Inflammatory macrophage treated with lipopolysaccharide for 4 hours (primary cell): ENCODE measurements at regions not wholly inside any gene's neighbourhood (a gene's known extent, or its start where the extent isn't known, plus 50 kb on each side); places are given as distances from the start of the nearest gene placed in this dataset.
A peak's percentile ranks its signal among the peaks of the same experiment; 100 is the strongest.

Experiments
- DNase-seq: peaks from one replicate; pipeline ENCODE4 v3.0.0-alpha.2; 2020

GRCh38 chr5:171509467-171509866, 90.0 kb downstream of the FGF18 start:
- no peak for DNase-seq

GRCh38 chr5:171512397-171512796, 93.0 kb downstream of the FGF18 start:
- DNase-seq: no peak

DNA sequence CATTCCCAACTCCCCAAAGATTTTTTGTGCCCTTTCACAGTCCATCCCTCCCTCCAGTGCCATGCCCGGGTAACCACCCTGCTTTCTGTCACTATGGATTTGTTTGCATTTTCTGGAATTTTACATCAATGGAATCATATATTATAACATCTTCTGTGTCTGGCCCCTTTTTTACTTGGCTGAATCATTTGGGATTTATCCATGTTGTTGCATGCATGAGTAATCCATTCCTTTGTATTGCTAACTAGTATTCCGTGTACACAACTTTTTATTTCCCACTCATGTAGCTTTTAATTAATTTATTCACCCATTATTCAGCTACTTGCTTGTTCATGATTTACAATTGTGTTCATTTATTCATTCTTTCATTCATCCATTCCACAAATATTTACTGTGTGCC, 94.1 kb downstream of the FGF18 start:
- DNase-seq: no peak

GRCh38 chr5:171518916-171519315, 99.5 kb downstream of the FGF18 start:
- DNase-seq: no peak

DNA sequence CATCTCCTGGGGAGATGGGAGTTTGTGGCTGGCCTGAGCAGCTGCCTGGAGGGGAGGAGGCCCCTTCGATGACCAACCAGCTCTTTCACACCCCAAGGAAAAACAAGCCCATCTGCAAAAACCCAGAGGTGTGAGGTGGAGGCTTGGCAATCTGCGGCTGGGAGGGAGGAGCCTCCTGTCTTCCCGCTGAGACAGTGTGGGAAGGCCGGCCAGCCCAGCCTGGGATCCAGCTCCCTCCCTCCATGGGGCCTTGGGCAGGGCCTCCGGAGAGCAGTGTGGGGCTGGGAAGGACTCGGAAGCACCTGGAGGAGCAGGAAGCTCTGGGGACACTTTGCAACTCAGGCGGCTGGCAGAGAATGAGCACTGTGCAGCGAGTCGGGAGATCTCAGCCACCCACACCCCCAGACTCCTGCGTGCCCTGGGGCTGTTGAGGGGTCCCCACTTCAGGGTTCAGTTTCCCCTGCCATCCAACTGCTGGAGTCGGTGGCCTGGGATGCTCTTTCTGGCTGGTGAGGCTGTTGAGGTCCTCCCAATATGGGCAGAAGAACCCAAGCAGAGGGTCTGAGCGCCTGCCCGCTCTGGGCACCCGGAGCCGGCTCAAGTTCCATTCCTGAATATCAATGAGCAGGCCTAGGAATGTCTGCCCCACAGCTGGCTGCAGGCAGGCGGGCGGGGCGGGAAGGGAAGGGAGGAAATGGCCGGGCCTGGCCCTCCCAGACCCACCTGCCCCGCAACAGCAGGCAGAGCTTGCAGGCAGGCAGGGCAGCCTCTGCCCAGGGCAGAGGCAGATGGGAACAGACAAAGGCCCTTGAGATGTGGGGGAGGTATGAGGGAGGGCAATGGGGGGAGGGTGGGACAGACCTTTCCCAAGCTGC, 101.1 kb downstream of the FGF18 start:
- DNase-seq: no peak

DNA sequence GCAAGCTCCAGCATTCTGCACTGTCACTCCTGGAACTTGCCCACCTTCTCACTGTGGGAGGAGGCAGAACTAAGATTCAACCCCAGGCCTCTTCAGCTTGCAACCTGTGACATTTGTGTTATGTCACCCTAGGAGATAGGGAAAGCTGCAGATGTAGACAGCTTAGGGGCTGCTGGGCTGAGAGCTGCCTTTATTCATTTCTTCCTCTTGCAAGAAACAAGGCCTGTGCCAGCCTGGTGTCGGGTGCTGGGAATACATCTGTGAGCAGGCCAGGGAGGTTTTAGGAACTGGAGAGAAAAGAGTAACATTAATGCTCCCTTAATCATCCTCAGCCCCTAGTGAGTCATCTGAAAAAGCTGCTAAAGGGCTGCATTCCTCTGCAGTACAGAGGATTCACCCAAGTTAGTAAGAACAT, 101.8 kb downstream of the FGF18 start:
- DNase-seq: peak; percentile 27

GRCh38 chr5:171521679-171522078, 102.2 kb downstream of the FGF18 start:
- DNase-seq: no peak

DNA sequence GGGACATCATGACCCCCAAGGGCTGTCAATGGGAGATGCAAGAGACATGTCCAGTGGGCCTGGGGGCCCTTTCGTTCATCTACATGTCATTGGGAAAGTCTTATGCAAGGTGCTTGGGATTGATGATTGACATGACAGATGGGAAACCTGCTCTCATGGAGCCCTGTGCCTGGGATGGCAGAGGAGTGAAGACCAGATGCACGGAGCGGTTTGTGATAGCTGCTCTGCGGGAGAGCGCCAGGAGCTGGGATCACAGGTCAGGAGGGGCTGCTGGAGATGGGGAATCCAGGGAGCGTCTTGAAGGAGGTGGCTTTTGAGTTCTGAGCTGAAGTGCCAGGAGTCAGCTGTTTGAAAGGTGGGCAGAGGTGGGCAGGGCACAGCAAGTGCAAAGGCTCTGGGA, 104.3 kb downstream of the FGF18 start:
- DNase-seq: no peak

DNA sequence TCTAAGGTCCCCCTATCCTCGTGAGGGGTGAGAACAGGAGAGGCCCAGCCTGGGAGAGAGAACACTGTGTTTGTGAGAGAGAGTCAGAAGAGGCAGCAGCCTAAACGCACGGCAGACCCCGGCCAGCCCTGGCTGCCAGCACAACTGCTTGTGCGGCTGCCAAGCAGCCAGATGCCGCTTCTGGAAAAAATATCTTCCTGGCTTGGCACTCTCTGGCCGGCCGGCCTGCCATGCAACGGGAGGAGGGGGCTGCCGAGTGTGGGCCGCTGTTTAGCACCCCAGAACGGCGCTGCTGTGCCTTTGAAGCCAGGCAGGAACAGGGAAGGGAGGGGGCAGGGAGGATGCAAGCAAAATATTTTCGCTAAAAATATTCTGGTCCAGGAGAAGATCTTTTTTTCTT, 105.0 kb downstream of the FGF18 start:
- DNase-seq: no peak

DNA sequence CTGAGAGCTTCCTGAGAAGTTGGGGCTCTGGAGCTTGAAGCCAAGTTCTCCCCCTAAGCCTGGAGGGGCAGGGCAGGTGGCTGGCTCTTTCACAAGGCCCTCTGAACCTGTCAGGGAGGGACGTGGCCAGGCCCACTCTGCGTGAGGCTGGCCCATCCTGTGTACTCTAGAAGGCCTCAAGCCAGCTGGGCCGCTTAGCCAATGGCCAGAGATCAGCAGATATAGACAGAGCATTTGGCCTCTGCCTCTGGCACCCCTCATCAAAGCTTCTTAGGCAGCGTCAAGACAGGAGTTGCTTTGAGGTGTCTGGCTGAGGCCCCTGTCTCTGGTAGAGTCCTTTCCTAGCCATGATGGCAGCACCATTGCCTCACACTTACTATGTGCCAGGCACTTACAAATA, 105.6 kb downstream of the FGF18 start:
- no peak for DNase-seq

DNA sequence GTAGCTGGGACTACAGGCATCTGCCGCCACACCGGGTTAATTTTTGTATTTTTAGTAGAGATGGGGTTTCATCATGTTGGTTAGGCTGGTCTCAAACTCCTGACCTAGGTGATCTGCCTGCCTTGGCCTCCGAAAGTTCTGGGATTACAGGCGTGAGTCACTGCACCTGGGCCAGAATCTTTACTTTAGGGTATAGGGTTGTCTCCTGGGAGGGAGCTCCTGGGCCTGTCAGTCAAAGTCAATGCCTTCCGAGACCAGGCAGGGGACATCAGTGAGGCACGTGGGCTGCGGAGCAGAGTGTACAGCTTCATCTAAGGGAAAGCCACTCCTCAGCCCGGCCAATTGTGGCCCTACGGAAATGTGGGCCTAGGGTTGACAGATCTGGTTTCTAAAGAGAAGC, 108.6 kb downstream of the FGF18 start:
- no peak for DNase-seq

GRCh38 chr5:171528865-171529614, 109.6 kb downstream of the FGF18 start:
- no peak for DNase-seq

GRCh38 chr5:171531638-171532037, 112.2 kb downstream of the FGF18 start:
- DNase-seq: no peak

DNA sequence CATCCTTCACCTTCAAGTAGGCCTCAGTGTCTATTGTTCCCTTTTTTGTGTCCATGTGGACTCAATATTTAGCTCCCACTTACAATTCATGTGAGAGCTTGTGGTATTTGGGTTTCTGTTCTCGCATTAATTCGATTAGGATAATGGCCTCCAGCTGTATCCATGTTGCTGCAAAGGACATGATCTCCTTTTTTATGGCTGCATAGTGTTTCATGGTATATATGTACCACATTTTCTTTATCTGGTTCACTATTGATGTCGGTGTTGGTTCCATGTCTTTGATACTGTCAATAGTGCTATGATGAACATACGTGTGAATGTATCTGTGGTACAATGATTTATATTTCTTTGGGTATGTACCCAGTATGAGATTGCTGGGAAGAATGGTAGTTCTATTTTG, 113.7 kb downstream of the FGF18 start:
- no peak for DNase-seq

DNA sequence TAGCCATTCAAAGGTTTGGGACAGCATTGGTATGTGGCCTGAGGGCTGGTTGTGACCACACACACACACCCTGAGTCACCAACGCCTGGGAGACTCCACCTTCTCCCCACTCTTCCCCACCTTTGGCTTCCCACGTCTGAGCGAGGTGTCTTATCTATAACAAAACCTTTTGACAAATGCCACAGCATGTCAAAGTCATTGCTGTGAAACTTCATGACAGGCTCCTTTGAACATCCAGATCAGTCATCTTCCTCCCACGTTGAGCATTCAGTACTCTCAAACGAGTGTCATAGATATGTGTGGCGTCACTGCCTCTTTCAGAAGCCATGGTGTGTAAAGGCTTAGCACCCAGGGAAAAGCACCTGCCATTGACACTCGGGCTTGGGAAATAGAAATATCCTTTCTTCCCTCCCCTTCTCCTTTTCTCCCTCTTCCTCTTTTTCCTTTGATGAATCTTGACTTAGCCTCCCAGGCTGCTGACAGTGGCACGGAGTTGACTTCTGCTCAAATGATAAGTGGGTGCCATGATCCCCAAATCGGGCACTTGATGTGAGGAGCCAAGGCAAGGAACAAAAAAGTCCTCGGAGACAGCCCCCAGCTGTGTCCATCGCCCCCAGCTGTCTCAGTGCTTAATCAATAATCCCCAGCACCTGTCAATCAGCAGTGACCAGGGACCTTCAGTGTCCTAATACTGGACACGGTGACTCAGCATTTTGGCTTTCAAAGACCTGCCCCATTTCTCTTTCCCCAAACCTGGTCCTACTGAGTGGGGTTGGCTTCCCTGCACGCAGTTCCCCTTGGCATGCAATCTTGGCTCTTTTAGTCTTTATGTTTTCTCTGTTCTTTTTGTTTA, 114.8 kb downstream of the FGF18 start:
- peak; percentile 2 for DNase-seq

- no peak for DNase-seq
Observed at GRCh38 chr5:171535162-171535561, 115.7 kb downstream of the FGF18 start.

DNA sequence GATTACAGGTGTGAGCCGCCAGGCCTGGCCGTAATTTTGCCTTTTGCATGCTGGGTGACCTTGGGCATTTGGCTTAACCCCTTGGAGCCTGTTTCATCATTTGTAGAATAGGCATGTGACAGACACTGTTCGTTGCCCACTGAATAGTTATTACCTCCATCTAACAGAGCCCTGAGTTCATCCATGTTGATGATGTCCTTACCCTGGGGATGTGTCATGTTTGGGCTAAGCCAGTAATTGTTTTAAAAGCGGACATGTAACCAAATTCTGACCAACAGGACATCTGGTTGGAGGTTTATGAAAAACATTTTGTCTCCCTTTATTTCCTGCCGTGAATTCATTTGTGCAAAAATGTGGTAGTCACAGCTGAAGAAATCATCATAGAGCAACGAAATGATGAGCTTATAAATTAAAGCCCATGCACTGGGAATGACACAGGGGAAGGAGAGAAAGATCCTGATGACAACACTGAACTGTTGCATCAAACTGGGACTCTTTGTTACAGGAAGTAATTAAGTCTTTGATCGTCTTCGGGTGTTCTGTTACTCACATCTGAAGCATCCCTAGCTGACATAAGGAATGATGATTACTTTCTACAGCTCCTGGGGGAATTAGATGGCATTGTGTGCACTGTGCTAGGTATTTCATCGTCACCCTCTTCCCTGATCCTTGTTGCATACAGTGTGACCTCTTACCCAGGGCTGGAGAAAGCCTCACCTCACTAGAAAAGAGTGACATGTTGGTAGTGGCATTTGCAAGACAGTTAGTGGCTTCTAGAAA, 117.8 kb downstream of the FGF18 start:
- no peak for DNase-seq

DNA sequence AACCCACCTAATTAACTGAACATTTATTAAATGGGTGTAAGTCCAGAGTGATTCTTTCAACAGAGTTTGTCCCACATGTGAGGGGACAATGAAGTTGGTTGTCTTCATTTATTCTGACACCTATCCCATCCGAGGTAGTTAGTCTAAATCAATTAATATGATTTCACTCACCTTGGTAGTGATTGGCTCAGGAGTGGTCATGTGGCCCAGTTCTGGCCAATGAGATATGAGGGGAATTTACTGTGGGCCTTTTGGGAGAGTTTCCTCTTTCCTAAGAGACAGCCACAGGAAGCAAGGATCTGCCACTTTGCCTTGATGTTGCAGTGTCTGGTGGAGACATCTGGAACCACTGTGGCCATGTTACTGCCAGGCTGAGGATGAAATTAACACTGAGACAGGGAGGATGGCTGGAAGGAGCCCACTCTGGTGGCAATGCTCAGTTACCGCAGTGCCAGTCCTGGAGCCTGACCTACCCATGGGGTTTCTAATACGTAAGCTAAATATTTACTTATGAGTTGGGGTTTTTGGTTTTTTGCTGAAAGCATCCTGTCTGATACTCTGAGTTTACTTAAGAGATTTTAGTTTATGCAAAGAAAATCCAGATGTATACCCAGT, 118.6 kb downstream of the FGF18 start:
- no peak for DNase-seq

DNA sequence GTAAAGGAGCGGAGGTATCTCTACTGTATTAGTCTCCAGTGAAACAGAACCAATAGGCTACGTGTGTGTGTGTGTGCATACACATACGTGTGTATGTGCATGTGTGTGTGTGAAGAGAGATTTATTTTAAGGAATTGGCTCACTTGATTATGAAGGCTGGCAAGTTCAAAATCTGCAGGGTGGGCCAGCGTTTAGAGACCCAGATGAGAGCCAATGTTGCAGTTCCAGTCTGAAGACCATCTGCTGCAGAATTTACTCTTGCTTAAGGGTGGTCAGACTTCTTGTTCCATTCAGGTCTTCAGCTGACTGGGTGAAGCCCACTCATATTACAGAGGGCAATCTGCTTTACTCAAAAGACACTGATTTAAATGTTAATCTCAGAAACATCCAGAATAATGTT, 119.2 kb downstream of the FGF18 start:
- DNase-seq: no peak

GRCh38 chr5:171540865-171541264, 121.4 kb downstream of the FGF18 start:
- DNase-seq: no peak

- no peak for DNase-seq
Observed at GRCh38 chr5:171541341-171541776, 121.9 kb downstream of the FGF18 start.
